Activated CD4-positive, alpha-beta T cell treated with anti-CD3 and anti-CD28 coated beads for 48 hours (primary cell): ENCODE measurements at regions not wholly inside any gene's neighbourhood (a gene's known extent, or its start where the extent isn't known, plus 50 kb on each side); places are given as distances from the start of the nearest gene placed in this dataset.

Source experiments
- DNase-seq: peaks from one replicate; pipeline ENCODE4 v3.0.0-alpha.2; 2020

GRCh38 chr12:45553204-45553603 lies 176.3 kb upstream of the ARID2 start:
- no peak for DNase-seq

- no peak for DNase-seq
These were observed 172.5 kb upstream of the ARID2 start for GRCh38 chr12:45557016-45557415.

GRCh38 chr12:45558353-45558752 lies 171.2 kb upstream of the ARID2 start:
- no peak for DNase-seq

GRCh38 chr12:45559537-45559936 lies 170.0 kb upstream of the ARID2 start:
- no peak for DNase-seq

- no peak for DNase-seq
These were observed 168.8 kb upstream of the ARID2 start for GRCh38 chr12:45560689-45561088.

- no peak for DNase-seq
These were observed 168.0 kb upstream of the ARID2 start for GRCh38 chr12:45561488-45561887.

GRCh38 chr12:45565590-45565989 lies 163.9 kb upstream of the ARID2 start:
- DNase-seq = no peak

GRCh38 chr12:45566257-45566656 lies 163.2 kb upstream of the ARID2 start:
- DNase-seq = no peak

- DNase-seq = no peak
These were observed 160.7 kb upstream of the ARID2 start for GRCh38 chr12:45568808-45569207.

GRCh38 chr12:45570501-45570900 lies 159.0 kb upstream of the ARID2 start:
- DNase-seq = no peak

- no peak for DNase-seq
These were observed 157.4 kb upstream of the ARID2 start for GRCh38 chr12:45572114-45572513.

- DNase-seq = no peak
These were observed 154.1 kb upstream of the ARID2 start for GRCh38 chr12:45575417-45575816.

GRCh38 chr12:45575823-45576475 lies 153.6 kb upstream of the ARID2 start:
- DNase-seq = no peak

GRCh38 chr12:45577844-45578399 lies 151.6 kb upstream of the ARID2 start:
- no peak for DNase-seq

- DNase-seq = no peak
These were observed 149.0 kb upstream of the ARID2 start for GRCh38 chr12:45580356-45580969.

GRCh38 chr12:45581112-45581511 lies 148.4 kb upstream of the ARID2 start:
- DNase-seq = no peak

GRCh38 chr12:45582536-45582935 lies 147.0 kb upstream of the ARID2 start:
- DNase-seq = no peak

GRCh38 chr12:45582986-45583659 lies 146.4 kb upstream of the ARID2 start:
- DNase-seq = no peak

GRCh38 chr12:45584336-45584735 lies 145.2 kb upstream of the ARID2 start:
- DNase-seq = no peak

GRCh38 chr12:45585522-45586230 lies 143.8 kb upstream of the ARID2 start:
- DNase-seq = no peak

GRCh38 chr12:45586486-45586885 lies 143.0 kb upstream of the ARID2 start:
- DNase-seq = no peak

- DNase-seq = no peak
These were observed 142.5 kb upstream of the ARID2 start for GRCh38 chr12:45587012-45587411.

- no peak for DNase-seq
These were observed 141.5 kb upstream of the ARID2 start for GRCh38 chr12:45587877-45588533.
